Liver (tissue), 3 donors: ENCODE measurements at regions not wholly inside any gene's neighbourhood (a gene's known extent, or its start where the extent isn't known, plus 50 kb on each side); places are given as distances from the start of the nearest gene placed in this dataset.

ENCODE experiments used
- HNF4G ChIP-seq: IDR thresholded peaks from 2 replicates; pipeline ENCODE4 v1.6.1; 2016; ENCODE audit warnings: antibody characterized with exemption
- TAF1 ChIP-seq: conservative IDR thresholded peaks from 2 replicates; pipeline ENCODE4 v1.6.1; 2016; ENCODE audit warnings: antibody characterized with exemption, mild to moderate bottlenecking
- TF ChIP-seq, protein P1 (sequence below): fragments of 150-350 bp; IDR thresholded peaks from 2 replicates; pipeline ENCODE4 v1.5.1; 2017; ENCODE audit warnings: improper control_type of control experiment, low read depth, low read length; ENCODE audit not compliant: missing input control
- TF ChIP-seq, protein P2 (sequence below): IDR thresholded peaks from 2 replicates; pipeline ENCODE4 v1.6.1; 2016; ENCODE audit warnings: antibody characterized with exemption, mild to moderate bottlenecking
- TF ChIP-seq, protein P3 (sequence below): IDR thresholded peaks from 2 replicates; pipeline ENCODE4 v1.6.1; 2016; ENCODE audit warnings: antibody characterized with exemption
- donor health status: healthy.
- donor health status: healthy.

DNA sequence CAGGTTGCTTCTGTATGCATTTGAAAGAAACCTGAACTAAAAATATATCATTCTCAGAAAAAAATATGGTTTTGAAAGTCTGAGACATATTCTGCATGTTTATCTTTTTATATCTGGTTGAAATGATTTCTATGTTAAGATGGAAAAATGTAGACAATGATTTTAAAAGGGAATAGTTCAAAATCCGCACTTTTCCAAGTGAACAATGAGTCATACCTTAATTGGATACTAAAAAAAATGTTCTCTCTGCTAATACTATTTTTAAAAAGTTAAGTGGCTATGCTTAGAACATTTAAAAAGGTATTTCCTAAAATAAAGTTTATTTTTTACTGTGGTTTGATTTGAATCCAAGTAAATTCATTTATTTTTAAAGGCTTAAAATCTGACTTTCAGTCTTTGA is 801.4 kb downstream of the SLITRK6 start:
- TF ChIP-seq, protein P1, sequence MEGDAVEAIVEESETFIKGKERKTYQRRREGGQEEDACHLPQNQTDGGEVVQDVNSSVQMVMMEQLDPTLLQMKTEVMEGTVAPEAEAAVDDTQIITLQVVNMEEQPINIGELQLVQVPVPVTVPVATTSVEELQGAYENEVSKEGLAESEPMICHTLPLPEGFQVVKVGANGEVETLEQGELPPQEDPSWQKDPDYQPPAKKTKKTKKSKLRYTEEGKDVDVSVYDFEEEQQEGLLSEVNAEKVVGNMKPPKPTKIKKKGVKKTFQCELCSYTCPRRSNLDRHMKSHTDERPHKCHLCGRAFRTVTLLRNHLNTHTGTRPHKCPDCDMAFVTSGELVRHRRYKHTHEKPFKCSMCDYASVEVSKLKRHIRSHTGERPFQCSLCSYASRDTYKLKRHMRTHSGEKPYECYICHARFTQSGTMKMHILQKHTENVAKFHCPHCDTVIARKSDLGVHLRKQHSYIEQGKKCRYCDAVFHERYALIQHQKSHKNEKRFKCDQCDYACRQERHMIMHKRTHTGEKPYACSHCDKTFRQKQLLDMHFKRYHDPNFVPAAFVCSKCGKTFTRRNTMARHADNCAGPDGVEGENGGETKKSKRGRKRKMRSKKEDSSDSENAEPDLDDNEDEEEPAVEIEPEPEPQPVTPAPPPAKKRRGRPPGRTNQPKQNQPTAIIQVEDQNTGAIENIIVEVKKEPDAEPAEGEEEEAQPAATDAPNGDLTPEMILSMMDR = no peak
- no peak for TF ChIP-seq TAF1
- TF ChIP-seq HNF4G = no peak
- TF ChIP-seq, protein P2, sequence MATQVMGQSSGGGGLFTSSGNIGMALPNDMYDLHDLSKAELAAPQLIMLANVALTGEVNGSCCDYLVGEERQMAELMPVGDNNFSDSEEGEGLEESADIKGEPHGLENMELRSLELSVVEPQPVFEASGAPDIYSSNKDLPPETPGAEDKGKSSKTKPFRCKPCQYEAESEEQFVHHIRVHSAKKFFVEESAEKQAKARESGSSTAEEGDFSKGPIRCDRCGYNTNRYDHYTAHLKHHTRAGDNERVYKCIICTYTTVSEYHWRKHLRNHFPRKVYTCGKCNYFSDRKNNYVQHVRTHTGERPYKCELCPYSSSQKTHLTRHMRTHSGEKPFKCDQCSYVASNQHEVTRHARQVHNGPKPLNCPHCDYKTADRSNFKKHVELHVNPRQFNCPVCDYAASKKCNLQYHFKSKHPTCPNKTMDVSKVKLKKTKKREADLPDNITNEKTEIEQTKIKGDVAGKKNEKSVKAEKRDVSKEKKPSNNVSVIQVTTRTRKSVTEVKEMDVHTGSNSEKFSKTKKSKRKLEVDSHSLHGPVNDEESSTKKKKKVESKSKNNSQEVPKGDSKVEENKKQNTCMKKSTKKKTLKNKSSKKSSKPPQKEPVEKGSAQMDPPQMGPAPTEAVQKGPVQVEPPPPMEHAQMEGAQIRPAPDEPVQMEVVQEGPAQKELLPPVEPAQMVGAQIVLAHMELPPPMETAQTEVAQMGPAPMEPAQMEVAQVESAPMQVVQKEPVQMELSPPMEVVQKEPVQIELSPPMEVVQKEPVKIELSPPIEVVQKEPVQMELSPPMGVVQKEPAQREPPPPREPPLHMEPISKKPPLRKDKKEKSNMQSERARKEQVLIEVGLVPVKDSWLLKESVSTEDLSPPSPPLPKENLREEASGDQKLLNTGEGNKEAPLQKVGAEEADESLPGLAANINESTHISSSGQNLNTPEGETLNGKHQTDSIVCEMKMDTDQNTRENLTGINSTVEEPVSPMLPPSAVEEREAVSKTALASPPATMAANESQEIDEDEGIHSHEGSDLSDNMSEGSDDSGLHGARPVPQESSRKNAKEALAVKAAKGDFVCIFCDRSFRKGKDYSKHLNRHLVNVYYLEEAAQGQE = no peak
- TF ChIP-seq, protein P3, sequence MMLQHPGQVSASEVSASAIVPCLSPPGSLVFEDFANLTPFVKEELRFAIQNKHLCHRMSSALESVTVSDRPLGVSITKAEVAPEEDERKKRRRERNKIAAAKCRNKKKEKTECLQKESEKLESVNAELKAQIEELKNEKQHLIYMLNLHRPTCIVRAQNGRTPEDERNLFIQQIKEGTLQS = no peak
